ENCODE measurements at regions not wholly inside any gene's neighbourhood (a gene's known extent, or its start where the extent isn't known, plus 50 kb on each side); places are given as distances from the start of the nearest gene placed in this dataset.

DNA sequence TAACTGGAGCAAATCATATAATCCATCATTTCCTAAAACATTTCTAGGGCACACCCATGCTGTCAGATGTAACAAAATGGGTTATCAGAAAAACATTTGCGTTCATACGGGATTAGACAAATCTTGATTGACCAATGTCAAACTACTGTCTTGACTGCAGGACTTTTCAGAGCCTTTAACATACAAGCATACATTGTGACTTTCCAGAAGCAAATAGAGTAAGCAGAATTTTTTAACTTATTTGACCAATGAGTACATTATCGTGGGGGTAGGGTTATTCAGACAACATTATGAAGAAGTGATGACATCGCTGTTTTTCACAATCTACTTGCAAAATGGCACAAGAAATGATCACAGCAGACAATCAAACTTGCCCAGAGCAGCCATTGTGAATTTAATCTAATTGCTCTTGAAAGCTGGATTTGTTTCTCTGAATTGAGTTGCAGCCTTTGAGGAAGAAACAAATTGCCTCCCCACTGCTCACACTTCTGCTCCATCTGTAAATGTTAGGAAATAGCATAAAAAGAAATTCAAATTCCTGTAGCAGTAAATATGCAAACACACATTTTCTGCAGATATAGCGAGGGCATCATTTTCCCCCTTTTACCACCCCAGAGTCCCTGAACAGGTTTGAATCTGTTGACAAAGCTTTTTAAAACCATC lies 133.0 kb upstream of the DOK5 start:
- no peak for DNase-seq
- no peak overlapping the region for H3K27ac ChIP-seq (ENCODE audit: low read depth in 2 of 2, low read length in 1 of 2)
- WGBS (ENCODE audit: low lambda C conversion rate), result 70% methylated on average over 5 of the region's 5 CpGs
- TF ChIP-seq EP300 (IDR thresholded peaks at IDR 0.05; ENCODE audit: borderline replicate concordance in 1 of 2, low read depth in 1 of 2, low read length in 1 of 2) (no peak), TCF12 (IDR thresholded peaks at IDR 0.05) (no peak), GATA2 (CRISPR knock-in tag; IDR thresholded peaks at IDR 0.05) (no peak), NFIC (IDR thresholded peaks at IDR 0.05; ENCODE audit: borderline replicate concordance) (no peak), RFX5 (IDR thresholded peaks at IDR 0.05; ENCODE audit: low read length) (no peak), FOXJ3 (CRISPR knock-in tag; IDR thresholded peaks at IDR 0.05) (no peak)
- TF ChIP-seq, protein P1, sequence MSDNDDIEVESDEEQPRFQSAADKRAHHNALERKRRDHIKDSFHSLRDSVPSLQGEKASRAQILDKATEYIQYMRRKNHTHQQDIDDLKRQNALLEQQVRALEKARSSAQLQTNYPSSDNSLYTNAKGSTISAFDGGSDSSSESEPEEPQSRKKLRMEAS (IDR thresholded peaks at IDR 0.05; ENCODE audit: low read depth), result no peak
- TF ChIP-seq, protein P2, sequence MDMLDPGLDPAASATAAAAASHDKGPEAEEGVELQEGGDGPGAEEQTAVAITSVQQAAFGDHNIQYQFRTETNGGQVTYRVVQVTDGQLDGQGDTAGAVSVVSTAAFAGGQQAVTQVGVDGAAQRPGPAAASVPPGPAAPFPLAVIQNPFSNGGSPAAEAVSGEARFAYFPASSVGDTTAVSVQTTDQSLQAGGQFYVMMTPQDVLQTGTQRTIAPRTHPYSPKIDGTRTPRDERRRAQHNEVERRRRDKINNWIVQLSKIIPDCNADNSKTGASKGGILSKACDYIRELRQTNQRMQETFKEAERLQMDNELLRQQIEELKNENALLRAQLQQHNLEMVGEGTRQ (IDR thresholded peaks at IDR 0.05; ENCODE audit: borderline replicate concordance, low read depth, low read length), result no peak
- H3K79me2 ChIP-seq (ENCODE audit: insufficient read depth), result 0 out of 2 replicates have a peak, but pooled peaks cover under 1% of the 10 kb centered on the region
- no peak overlapping the region for H2AFZ ChIP-seq (ENCODE audit: low read depth)
- peaks cover 50% of the 10 kb centered on the region for H3F3A ChIP-seq (replicated peaks; ENCODE audit: insufficient read depth)
- no peaks in the 10 kb centered on the region for H3K27me3 ChIP-seq (ENCODE audit: insufficient read depth)
- POLR2A ChIA-PET, result no interaction called here
- H3K4me1 ChIP-seq (ENCODE audit: control insufficient read depth in 1 of 2, insufficient read depth in 2 of 2, low read depth in 1 of 2, low read length in 1 of 2), result peaks cover 0 to 40% of the 10 kb centered on the region in 2 experiments; a peak in 2 of 4 replicates
- no peaks in the 10 kb centered on the region for H4K20me1 ChIP-seq (ENCODE audit: insufficient read depth)
- H3K9me2 ChIP-seq, result no peaks in the 10 kb centered on the region
- no peaks in the 10 kb centered on the region for H3K9me3 ChIP-seq
- no peak overlapping the region for H3K9ac ChIP-seq
- H3K36me3 ChIP-seq (replicated peaks in 1 of 2; ENCODE audit: control insufficient read depth in 1 of 2, insufficient read depth in 2 of 2, low read length in 1 of 2), result no peaks in the 10 kb centered on the region
- H3K4me3 ChIP-seq (ENCODE audit: low read depth in 2 of 2, low read length in 1 of 2), result no peak overlapping the region
- H3K4me2 ChIP-seq, result no peak overlapping the region
- CTCF ChIA-PET, result no interaction called here

DNA sequence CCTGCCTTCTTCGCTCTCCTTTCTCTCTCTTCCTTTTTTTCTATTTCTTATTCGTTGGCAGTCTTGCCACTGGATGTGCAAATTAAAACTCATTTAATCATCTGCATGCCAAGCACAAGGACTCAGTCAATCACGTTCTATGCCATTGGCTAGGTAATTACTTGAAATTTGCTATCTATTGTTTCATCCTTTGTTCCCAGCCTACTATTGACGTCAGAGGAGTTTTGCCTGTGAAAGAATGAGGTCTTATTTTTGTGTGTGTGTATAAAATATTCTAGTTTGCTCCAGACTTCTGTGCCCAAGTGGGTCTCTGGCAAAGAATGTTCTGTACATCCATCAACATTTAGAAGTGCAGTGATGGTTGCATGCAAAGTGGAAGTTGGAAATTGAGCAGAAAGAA lies 132.3 kb upstream of the DOK5 start:
- Histone ChIP-seq H3K27me3 (ENCODE audit: insufficient read depth) (no peaks in the 10 kb centered on the region), H3K4me3 (ENCODE audit: low read depth in 2 of 2, low read length in 1 of 2) (no peak overlapping the region), H3K27ac (ENCODE audit: low read depth in 2 of 2, low read length in 1 of 2) (no peak overlapping the region), H4K20me1 (ENCODE audit: insufficient read depth) (no peaks in the 10 kb centered on the region), H3K36me3 (replicated peaks in 1 of 2; ENCODE audit: control insufficient read depth in 1 of 2, insufficient read depth in 2 of 2, low read length in 1 of 2) (no peaks in the 10 kb centered on the region), H3K9me2 (no peaks in the 10 kb centered on the region), H3K79me2 (ENCODE audit: insufficient read depth) (no peaks in the 10 kb centered on the region), H3K9ac (no peak overlapping the region), H3K4me1 (ENCODE audit: control insufficient read depth in 1 of 2, insufficient read depth in 2 of 2, low read depth in 1 of 2, low read length in 1 of 2) (peaks cover 0 to 40% of the 10 kb centered on the region in 2 experiments; a peak in 2 of 4 replicates), H2AFZ (ENCODE audit: low read depth) (no peak overlapping the region), H3K9me3 (no peaks in the 10 kb centered on the region), H3K4me2 (no peak overlapping the region), H3F3A (replicated peaks; ENCODE audit: insufficient read depth) (peaks cover 50% of the 10 kb centered on the region)
- TF ChIP-seq TCF12 (IDR thresholded peaks at IDR 0.05) (no peak), JUND (IDR thresholded peaks at IDR 0.05) (no peak), RXRA (IDR thresholded peaks at IDR 0.05; ENCODE audit: borderline replicate concordance, low read depth) (no peak), GABPA (IDR thresholded peaks at IDR 0.05; ENCODE audit: low read depth) (no peak), SMC3 (IDR thresholded peaks at IDR 0.05; ENCODE audit: low read depth, low read length) (no peak), MXI1 (IDR thresholded peaks at IDR 0.05; ENCODE audit: low read depth, low read length) (no peak), NRF1 (IDR thresholded peaks at IDR 0.05; ENCODE audit: low read depth, low read length) (no peak), POLR2AphosphoS5 (IDR thresholded peaks at IDR 0.05; ENCODE audit: low read depth, low read length) (no peak), CHD2 (IDR thresholded peaks at IDR 0.05; ENCODE audit: low read length, partially characterized antibody) (no peak), GATA2 (CRISPR knock-in tag; IDR thresholded peaks at IDR 0.05) (no peak)
- TF ChIP-seq, protein P3, sequence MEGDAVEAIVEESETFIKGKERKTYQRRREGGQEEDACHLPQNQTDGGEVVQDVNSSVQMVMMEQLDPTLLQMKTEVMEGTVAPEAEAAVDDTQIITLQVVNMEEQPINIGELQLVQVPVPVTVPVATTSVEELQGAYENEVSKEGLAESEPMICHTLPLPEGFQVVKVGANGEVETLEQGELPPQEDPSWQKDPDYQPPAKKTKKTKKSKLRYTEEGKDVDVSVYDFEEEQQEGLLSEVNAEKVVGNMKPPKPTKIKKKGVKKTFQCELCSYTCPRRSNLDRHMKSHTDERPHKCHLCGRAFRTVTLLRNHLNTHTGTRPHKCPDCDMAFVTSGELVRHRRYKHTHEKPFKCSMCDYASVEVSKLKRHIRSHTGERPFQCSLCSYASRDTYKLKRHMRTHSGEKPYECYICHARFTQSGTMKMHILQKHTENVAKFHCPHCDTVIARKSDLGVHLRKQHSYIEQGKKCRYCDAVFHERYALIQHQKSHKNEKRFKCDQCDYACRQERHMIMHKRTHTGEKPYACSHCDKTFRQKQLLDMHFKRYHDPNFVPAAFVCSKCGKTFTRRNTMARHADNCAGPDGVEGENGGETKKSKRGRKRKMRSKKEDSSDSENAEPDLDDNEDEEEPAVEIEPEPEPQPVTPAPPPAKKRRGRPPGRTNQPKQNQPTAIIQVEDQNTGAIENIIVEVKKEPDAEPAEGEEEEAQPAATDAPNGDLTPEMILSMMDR (IDR thresholded peaks at IDR 0.05), result no peak
- TF ChIP-seq, protein P4, sequence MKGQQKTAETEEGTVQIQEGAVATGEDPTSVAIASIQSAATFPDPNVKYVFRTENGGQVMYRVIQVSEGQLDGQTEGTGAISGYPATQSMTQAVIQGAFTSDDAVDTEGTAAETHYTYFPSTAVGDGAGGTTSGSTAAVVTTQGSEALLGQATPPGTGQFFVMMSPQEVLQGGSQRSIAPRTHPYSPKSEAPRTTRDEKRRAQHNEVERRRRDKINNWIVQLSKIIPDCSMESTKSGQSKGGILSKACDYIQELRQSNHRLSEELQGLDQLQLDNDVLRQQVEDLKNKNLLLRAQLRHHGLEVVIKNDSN (IDR thresholded peaks at IDR 0.05; ENCODE audit: borderline replicate concordance, low read depth), result no peak
- TF ChIP-seq, protein P5, sequence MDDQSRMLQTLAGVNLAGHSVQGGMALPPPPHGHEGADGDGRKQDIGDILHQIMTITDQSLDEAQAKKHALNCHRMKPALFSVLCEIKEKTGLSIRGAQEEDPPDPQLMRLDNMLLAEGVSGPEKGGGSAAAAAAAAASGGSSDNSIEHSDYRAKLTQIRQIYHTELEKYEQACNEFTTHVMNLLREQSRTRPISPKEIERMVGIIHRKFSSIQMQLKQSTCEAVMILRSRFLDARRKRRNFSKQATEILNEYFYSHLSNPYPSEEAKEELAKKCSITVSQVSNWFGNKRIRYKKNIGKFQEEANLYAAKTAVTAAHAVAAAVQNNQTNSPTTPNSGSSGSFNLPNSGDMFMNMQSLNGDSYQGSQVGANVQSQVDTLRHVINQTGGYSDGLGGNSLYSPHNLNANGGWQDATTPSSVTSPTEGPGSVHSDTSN (IDR thresholded peaks at IDR 0.05), result no peak
- ChIA-PET CTCF (no interaction called here), POLR2A (no interaction called here)
- 71% methylated on average over 4 of the region's 4 CpGs for WGBS (ENCODE audit: low lambda C conversion rate)
- no peak for DNase-seq

Data from SK-N-SH (cell line).